ENCODE measurements at regions not wholly inside any gene's neighbourhood (a gene's known extent, or its start where the extent isn't known, plus 50 kb on each side); places are given as distances from the start of the nearest gene placed in this dataset.

- no peak for TF ChIP-seq CTCF (IDR thresholded peaks at IDR 0.05)
- TF ChIP-seq POLR2A (IDR thresholded peaks at IDR 0.05; ENCODE audit: low read length), result no peak
- TF ChIP-seq NR3C1 (IDR thresholded peaks at IDR 0.05), result no peak
- TF ChIP-seq HDAC2 (IDR thresholded peaks at IDR 0.05), result no peak
Observed at GRCh38 chr21:21632926-21633325, 634.7 kb downstream of the NCAM2 start.
